GM19025 (cell line): ENCODE measurements at regions not wholly inside any gene's neighbourhood (a gene's known extent, or its start where the extent isn't known, plus 50 kb on each side); places are given as distances from the start of the nearest gene placed in this dataset.
"Not testable (repeated sequence)": the region's sequence is repeated elsewhere in the genome, so short reads cannot be mapped to it uniquely, and the experiment has no call there.

Experiments
- ATAC-seq: cut with Tn5 transposase; IDR thresholded peaks from one replicate; pipeline ENCODE4 v1.9.1; 2021; ENCODE audit warnings: mild to moderate bottlenecking, low read depth, moderate library complexity; ENCODE audit not compliant: unreplicated experiment

GRCh38 chr6:134822920-134823709, 126.8 kb downstream of the ALDH8A1 start:
- no peak for ATAC-seq

- no peak for ATAC-seq
Measured at GRCh38 chr6:134821928-134822864, 127.7 kb downstream of the ALDH8A1 start.

GRCh38 chr6:134821397-134821796, 128.5 kb downstream of the ALDH8A1 start:
- no peak for ATAC-seq

GRCh38 chr6:134819863-134820800, 129.8 kb downstream of the ALDH8A1 start:
- no peak for ATAC-seq

GRCh38 chr6:134819236-134819635, 130.7 kb downstream of the ALDH8A1 start:
- ATAC-seq = no peak

- ATAC-seq = no peak
Measured at GRCh38 chr6:134817448-134817847, 132.5 kb downstream of the ALDH8A1 start.

GRCh38 chr6:134816780-134817179, 133.1 kb downstream of the ALDH8A1 start:
- ATAC-seq = no peak

- ATAC-seq = no peak
Measured at GRCh38 chr6:134816300-134816699, 133.6 kb downstream of the ALDH8A1 start.

- ATAC-seq = no peak
Measured at GRCh38 chr6:134814076-134814695, 135.7 kb downstream of the ALDH8A1 start.

GRCh38 chr6:134813146-134813545, 136.8 kb downstream of the ALDH8A1 start:
- ATAC-seq = no peak

GRCh38 chr6:134810402-134810801, 139.5 kb downstream of the ALDH8A1 start:
- no peak for ATAC-seq

GRCh38 chr6:134809130-134809529, 140.8 kb downstream of the ALDH8A1 start:
- no peak for ATAC-seq

GRCh38 chr6:134806180-134806798, 143.6 kb downstream of the ALDH8A1 start:
- no peak for ATAC-seq

- no peak for ATAC-seq
Measured at GRCh38 chr6:134805168-134805567, 144.7 kb downstream of the ALDH8A1 start.

GRCh38 chr6:134804311-134804710, 145.6 kb downstream of the ALDH8A1 start:
- ATAC-seq = not testable (repeated sequence)

- no peak for ATAC-seq
Measured at GRCh38 chr6:134802426-134803058, 147.4 kb downstream of the ALDH8A1 start.

GRCh38 chr6:134797400-134798113, 152.3 kb downstream of the ALDH8A1 start:
- no peak for ATAC-seq

- ATAC-seq = no peak
Measured at GRCh38 chr6:134795691-134796090, 154.2 kb downstream of the ALDH8A1 start.
